GM12873 (cell line): ENCODE measurements at regions not wholly inside any gene's neighbourhood (a gene's known extent, or its start where the extent isn't known, plus 50 kb on each side); places are given as distances from the start of the nearest gene placed in this dataset.

ENCODE experiments used
- TF ChIP-seq, protein P1 (sequence below): IDR thresholded peaks from 2 replicates; pipeline ENCODE4 v1.5.1; 2012; ENCODE audit warnings: low read depth, mild to moderate bottlenecking, moderate library complexity, low read length, control low read depth; ENCODE audit not compliant: insufficient read depth; ENCODE audit errors: missing control alignments

DNA sequence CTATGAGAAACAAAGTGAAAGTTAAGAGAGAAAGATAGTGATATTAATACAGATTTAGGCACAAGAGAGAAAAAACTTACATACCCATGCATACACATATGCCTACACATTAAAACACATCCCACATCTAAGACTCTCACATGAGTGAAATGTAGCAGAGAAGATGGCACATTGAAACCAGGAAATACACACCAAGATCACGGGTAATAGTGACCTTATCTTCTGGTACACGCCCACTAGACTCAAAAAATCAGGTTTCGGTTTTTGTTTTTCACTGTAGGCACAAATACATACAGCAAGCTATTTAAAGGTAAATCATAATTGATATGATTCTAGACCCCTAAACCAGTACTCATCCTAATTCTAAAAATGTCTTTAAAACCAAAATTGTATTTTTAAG is 225.2 kb upstream of the TAC1 start:
- TF ChIP-seq, protein P1, sequence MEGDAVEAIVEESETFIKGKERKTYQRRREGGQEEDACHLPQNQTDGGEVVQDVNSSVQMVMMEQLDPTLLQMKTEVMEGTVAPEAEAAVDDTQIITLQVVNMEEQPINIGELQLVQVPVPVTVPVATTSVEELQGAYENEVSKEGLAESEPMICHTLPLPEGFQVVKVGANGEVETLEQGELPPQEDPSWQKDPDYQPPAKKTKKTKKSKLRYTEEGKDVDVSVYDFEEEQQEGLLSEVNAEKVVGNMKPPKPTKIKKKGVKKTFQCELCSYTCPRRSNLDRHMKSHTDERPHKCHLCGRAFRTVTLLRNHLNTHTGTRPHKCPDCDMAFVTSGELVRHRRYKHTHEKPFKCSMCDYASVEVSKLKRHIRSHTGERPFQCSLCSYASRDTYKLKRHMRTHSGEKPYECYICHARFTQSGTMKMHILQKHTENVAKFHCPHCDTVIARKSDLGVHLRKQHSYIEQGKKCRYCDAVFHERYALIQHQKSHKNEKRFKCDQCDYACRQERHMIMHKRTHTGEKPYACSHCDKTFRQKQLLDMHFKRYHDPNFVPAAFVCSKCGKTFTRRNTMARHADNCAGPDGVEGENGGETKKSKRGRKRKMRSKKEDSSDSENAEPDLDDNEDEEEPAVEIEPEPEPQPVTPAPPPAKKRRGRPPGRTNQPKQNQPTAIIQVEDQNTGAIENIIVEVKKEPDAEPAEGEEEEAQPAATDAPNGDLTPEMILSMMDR, result no peak

DNA sequence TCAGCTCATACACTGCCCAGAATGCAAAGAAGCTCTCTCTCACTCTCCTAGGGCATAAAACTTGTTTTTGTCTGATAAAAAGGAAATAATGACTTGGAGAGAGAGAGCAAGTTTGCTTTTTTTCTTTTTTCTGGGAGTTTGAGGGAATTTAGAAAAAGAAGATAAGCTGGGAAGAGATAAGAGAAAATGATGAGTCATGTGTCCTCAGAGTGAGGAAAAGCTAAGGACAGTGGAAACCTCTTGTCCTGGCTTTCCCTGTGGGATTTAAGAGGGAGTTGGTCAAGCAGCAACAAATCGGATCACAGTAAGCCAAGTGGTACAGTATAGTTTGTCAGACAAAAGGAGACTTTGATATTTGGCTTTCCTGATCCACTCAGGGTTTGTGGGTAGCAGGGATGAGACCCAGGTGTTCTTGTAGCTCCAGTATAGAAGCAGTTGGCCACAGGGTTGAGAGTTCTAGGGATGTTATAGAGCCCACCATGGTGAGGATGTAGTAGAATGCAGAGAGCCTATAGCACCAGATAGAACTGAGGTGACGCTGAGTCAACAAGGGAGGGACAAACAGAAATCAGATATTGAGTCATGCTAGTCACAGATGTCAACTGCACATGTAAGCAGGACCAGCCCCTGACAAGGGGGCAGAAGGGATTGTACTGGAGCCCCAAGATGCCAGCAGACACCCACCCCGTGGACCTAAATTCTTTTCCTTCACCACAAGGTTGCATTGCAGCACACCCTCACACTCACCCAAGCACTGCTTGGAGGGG is 219.3 kb upstream of the TAC1 start:
- TF ChIP-seq, protein P1, result no peak

DNA sequence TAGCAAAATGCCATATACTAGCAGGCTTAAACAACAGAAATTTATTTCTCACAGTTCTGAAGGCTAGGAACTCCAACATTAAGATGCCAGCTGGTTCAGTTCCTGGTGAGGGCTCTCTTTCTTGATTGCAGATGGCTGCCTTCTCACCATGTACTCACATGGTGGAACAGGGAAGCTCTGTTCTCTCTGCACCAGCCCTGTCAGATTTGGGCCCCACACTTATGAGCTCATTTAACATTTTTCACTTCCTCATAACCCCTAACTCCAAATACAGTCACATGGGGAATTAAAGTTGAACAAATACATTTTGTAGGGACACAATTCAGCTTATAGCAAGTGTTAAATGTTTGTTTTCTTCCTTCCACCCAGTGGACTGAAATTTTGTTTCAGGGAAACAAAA is 218.6 kb upstream of the TAC1 start:
- TF ChIP-seq, protein P1, result no peak

DNA sequence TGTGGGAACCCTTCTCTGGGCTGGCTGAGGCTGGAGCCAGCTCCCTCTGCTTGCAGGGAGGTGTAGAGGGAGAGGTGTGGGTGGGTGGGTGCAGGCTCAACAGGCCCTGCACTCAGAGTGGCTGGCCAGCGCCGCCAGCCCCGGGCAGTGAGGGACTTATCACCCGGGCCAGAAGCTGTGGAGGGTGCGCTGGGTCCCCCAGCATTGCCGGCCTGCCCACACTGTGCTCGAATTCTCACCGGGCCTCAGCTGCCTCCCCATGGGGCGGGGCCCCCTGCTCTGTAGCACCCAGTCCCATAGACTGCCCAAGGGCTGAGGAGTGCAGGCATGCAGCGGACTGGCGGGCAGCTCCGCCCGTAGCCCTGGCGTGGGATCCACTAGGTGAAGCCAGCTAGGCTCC is 190.7 kb upstream of the TAC1 start:
- TF ChIP-seq, protein P1, result no peak

DNA sequence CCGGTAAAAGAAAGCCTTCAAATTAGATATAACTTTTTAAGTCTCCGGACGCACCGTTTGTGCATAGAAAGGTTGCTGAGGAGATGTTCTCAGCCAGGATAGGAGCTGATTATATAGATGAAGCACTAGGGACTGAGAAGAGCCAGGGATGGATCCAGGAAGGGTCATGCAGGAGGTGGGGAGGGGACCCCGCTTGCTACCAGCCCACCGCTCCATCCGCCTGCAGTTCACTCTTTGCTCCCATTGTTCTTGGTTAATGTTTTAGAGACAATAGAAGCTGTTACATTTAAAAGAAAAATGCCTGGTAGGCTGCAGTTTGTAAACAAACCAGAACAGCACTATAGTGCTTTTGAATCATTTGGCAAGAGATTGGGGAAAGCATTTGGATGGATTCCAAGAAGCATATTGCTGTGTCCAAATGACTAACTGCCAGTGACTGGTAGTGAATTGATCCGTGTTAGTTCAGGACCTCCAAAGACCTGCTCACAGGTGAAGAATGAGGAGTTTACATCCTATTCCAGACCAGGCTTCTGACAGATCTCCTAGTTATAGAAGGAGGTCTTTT is 175.9 kb upstream of the TAC1 start:
- TF ChIP-seq, protein P1, result no peak

DNA sequence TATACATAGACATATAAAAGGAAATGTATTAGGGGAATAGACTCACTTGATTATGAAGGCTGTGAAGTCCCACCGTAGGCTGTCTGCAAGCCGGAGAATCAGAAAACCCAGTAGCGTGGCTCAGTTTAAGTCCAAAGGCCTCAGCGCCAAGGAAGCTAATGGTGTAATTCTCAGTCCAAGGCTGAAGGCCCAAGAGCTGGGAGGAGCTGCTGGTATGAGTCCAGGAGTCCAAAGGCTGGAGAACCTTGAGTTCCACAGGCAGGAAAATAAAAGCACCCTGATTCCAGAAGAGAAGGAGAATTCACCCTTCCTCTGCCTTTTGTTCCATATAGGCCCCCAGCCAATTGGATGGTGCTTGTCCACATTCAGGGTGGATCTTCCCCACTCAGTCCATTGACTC is 166.2 kb upstream of the TAC1 start:
- TF ChIP-seq, protein P1, result no peak

DNA sequence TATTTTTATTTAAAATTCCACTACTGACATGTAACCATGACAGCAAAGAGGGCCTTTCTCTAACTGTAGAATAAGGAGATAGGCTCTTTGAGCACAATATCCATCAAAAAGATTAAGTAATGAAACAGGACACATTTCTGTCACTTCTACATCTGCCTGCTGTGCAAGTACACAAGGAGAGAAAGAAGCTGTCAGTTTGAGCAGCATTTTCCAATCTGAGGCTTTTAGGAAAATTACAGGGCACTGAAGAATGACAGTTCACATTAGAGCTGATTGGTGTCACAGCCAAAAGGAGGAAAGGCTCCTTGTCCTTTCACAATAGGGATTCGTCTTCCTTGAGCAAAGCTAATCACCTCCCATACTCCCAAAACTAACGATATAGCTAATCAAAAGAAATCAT is 158.8 kb upstream of the TAC1 start:
- TF ChIP-seq, protein P1, result no peak
